HFFc6 (cell line): ENCODE measurements at regions not wholly inside any gene's neighbourhood (a gene's known extent, or its start where the extent isn't known, plus 50 kb on each side); places are given as distances from the start of the nearest gene placed in this dataset.

ENCODE experiments used
- DNase-seq: peaks from one replicate; pipeline ENCODE4 v3.0.0-alpha.2; 2018
- H3K27ac Mint-ChIP-seq: 2 replicates; pipeline ENCODE4 v1.8.0; 2020; ENCODE audit warnings: mild to moderate bottlenecking, mixed read lengths
- H3K27me3 Mint-ChIP-seq: 2 replicates; pipeline ENCODE4 v1.8.0; 2021; ENCODE audit warnings: mild to moderate bottlenecking, moderate library complexity, mixed read lengths; ENCODE audit not compliant: insufficient read depth
- H3K36me3 Mint-ChIP-seq: 2 replicates; pipeline ENCODE4 v1.8.0; 2021; ENCODE audit warnings: low read depth, mixed read lengths
- H3K4me1 Mint-ChIP-seq: 2 replicates; pipeline ENCODE4 v1.8.0; 2020; ENCODE audit warnings: low read depth, mixed read lengths
- H3K4me3 Mint-ChIP-seq: 2 replicates; pipeline ENCODE4 v1.8.0; 2020; ENCODE audit warnings: mild to moderate bottlenecking, moderate library complexity, mixed read lengths
- H3K9me3 Mint-ChIP-seq: 2 replicates; pipeline ENCODE4 v1.8.0; 2020; ENCODE audit warnings: mild to moderate bottlenecking, mixed read lengths
- CTCF ChIP-seq: fragments of 200-600 bp; sonication (generic); IDR thresholded peaks from 2 replicates; pipeline ENCODE4 v1.5.0; 2021; ENCODE audit warnings: antibody characterized with exemption, mild to moderate bottlenecking

GRCh38 chr5:83001796-83002381, 75.3 kb downstream of the TMEM167A start:
- Mint-ChIP-seq H3K9me3 (no peaks in the 10 kb centered on the region), H3K4me3 (no peak overlapping the region), H3K27ac (no peak overlapping the region), H3K27me3 (peaks cover 3% of the 10 kb centered on the region; the same call in 1 of the 2 replicates), H3K4me1 (no peaks in the 10 kb centered on the region), H3K36me3 (no peaks in the 10 kb centered on the region)
- TF ChIP-seq CTCF = no peak
- no peak for DNase-seq

GRCh38 chr5:83000922-83001321, 76.3 kb downstream of the TMEM167A start:
- H3K27ac Mint-ChIP-seq = no peak overlapping the region
- no peaks in the 10 kb centered on the region for H3K4me1 Mint-ChIP-seq
- H3K4me3 Mint-ChIP-seq = no peak overlapping the region
- H3K9me3 Mint-ChIP-seq = no peaks in the 10 kb centered on the region
- no peak for TF ChIP-seq CTCF
- no peaks in the 10 kb centered on the region for H3K36me3 Mint-ChIP-seq
- no peak for DNase-seq
- peaks cover 1% of the 10 kb centered on the region; the same call in 1 of the 2 replicates for H3K27me3 Mint-ChIP-seq

- Mint-ChIP-seq H3K27ac (no peak overlapping the region), H3K27me3 (no peaks in the 10 kb centered on the region), H3K9me3 (no peaks in the 10 kb centered on the region), H3K36me3 (no peaks in the 10 kb centered on the region), H3K4me3 (no peak overlapping the region), H3K4me1 (no peaks in the 10 kb centered on the region)
- TF ChIP-seq CTCF = no peak
- DNase-seq = no peak
Measured at GRCh38 chr5:83000428-83000827, 76.8 kb downstream of the TMEM167A start.

GRCh38 chr5:82993416-82993815, 83.8 kb downstream of the TMEM167A start:
- no peaks in the 10 kb centered on the region for H3K27me3 Mint-ChIP-seq
- TF ChIP-seq CTCF = no peak
- H3K4me3 Mint-ChIP-seq = no peak overlapping the region
- H3K36me3 Mint-ChIP-seq = no peaks in the 10 kb centered on the region
- H3K4me1 Mint-ChIP-seq = no peaks in the 10 kb centered on the region
- no peak overlapping the region for H3K27ac Mint-ChIP-seq
- DNase-seq = no peak
- no peaks in the 10 kb centered on the region for H3K9me3 Mint-ChIP-seq

GRCh38 chr5:82992646-82993045, 84.5 kb downstream of the TMEM167A start:
- Mint-ChIP-seq H3K27ac (no peak overlapping the region), H3K4me3 (no peak overlapping the region), H3K27me3 (no peaks in the 10 kb centered on the region), H3K9me3 (no peaks in the 10 kb centered on the region), H3K4me1 (no peaks in the 10 kb centered on the region), H3K36me3 (no peaks in the 10 kb centered on the region)
- TF ChIP-seq CTCF = no peak
- no peak for DNase-seq
